Upper lobe of left lung (tissue), 6 donors: ENCODE measurements at regions not wholly inside any gene's neighbourhood (a gene's known extent, or its start where the extent isn't known, plus 50 kb on each side); places are given as distances from the start of the nearest gene placed in this dataset.

Source experiments
- ATAC-seq, 2 donors: fragments of 200-7000 bp; cut with Tn5 transposase; one replicate each; pipeline ENCODE4 v1.9.1; 2022; ENCODE audit warnings: mild to moderate bottlenecking in 2 of 2, moderate library complexity in 2 of 2; ENCODE audit not compliant: low FRiP score in 2 of 2
- DNase-seq, 2 donors: peaks; one replicate each; pipeline ENCODE4 v3.0.0-alpha.2; 2019 to 2020
- H3K27ac ChIP-seq, 4 donors: fragments of 200-600 bp; sonication (generic); one replicate each; pipeline ENCODE4 v1.5.1; 2016 to 2019
- H3K27me3 ChIP-seq, 4 donors: fragments of 200-600 bp; sonication (generic); one replicate each; pipeline ENCODE4 v1.5.1; 2017 to 2019
- H3K36me3 ChIP-seq, 4 donors: fragments of 200-600 bp; sonication (generic); one replicate each; pipeline ENCODE4 v1.5.1; 2016 to 2019
- H3K4me1 ChIP-seq, 4 donors: fragments of 200-600 bp; sonication (generic); one replicate each; pipeline ENCODE4 v1.5.1; 2018 to 2019
- H3K4me3 ChIP-seq, 4 donors: fragments of 200-600 bp; sonication (generic); one replicate each; pipeline ENCODE4 v1.5.1; 2017 to 2019; ENCODE audit warnings: mild to moderate bottlenecking in 2 of 4, moderate library complexity in 1 of 4
- H3K9me3 ChIP-seq, 4 donors: fragments of 200-600 bp; sonication (generic); one replicate each; pipeline ENCODE4 v1.5.1; 2018 to 2019
- EP300 ChIP-seq, 4 donors: sonication (generic); formaldehyde crosslinking; IDR thresholded peaks; one replicate each; pipeline ENCODE4 v1.5.1; 2017; ENCODE audit warnings: antibody characterized with exemption in 4 of 4, control low read depth in 2 of 4
- POLR2A ChIP-seq, 4 donors: fragments of 450-650 bp; IDR thresholded peaks; one replicate each; pipeline ENCODE4 v1.5.1; 2016 to 2017; ENCODE audit warnings: antibody characterized with exemption in 4 of 4, mild to moderate bottlenecking in 2 of 4
- POLR2AphosphoS5 ChIP-seq, 2 donors: sonication (generic); formaldehyde crosslinking; IDR thresholded peaks; one replicate each; pipeline ENCODE4 v1.5.1; 2017; ENCODE audit warnings: antibody characterized with exemption in 2 of 2
- WGBS, 2 donors: methylation state at CpG; one replicate each; pipeline ENCODE4 v1.1.5; 2017 to 2018; 5-methylcytosine and 5-hydroxymethylcytosine counted together
- TF ChIP-seq, protein P1 (sequence below), 6 experiments: fragments of 450-650 bp in 4 of 6; fragments of 200-600 bp in 2 of 6; sonication (generic) in 2 of 6; IDR thresholded peaks; one replicate each; pipeline ENCODE4 v1.5.1; 2016 to 2019; ENCODE audit warnings: antibody characterized with exemption in 6 of 6
- donor health status: DM: no; HTN: no; CAD: no; lungs with moderate emphysema.
- donor health status: DM: no; HTN: yes; CAD: no; lungs with severe emphysema.

DNA sequence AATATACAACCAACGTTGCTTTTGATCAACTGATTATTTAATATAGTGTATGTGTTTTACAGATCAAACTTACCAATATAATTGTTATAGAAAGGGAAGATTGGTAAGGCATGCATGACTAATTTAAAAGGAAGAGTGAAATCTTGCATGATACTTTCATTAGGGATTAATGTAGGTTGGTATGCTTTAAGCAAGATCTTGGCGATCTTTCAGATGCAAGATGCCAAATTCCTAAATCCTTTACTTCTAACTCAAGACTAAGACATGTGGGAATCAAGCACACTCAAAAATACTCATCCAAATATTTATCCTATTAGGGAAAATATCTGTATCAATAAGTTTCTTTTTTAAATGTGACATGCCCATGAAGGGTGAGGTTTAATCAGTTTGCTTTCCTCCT lies 321.4 kb upstream of the MEOX2 start:
- H3K9me3 ChIP-seq: no peaks in the 10 kb centered on the region
- no peaks in the 10 kb centered on the region for H3K27me3 ChIP-seq
- no peak for DNase-seq
- ATAC-seq: no peak
- H3K4me3 ChIP-seq: no peak overlapping the region
- 80 to 90% methylated on average over 2 of the region's 2 CpGs for WGBS, 2 donors
- no peaks in the 10 kb centered on the region for H3K4me1 ChIP-seq
- no peak overlapping the region for H3K27ac ChIP-seq
- TF ChIP-seq, protein P1, sequence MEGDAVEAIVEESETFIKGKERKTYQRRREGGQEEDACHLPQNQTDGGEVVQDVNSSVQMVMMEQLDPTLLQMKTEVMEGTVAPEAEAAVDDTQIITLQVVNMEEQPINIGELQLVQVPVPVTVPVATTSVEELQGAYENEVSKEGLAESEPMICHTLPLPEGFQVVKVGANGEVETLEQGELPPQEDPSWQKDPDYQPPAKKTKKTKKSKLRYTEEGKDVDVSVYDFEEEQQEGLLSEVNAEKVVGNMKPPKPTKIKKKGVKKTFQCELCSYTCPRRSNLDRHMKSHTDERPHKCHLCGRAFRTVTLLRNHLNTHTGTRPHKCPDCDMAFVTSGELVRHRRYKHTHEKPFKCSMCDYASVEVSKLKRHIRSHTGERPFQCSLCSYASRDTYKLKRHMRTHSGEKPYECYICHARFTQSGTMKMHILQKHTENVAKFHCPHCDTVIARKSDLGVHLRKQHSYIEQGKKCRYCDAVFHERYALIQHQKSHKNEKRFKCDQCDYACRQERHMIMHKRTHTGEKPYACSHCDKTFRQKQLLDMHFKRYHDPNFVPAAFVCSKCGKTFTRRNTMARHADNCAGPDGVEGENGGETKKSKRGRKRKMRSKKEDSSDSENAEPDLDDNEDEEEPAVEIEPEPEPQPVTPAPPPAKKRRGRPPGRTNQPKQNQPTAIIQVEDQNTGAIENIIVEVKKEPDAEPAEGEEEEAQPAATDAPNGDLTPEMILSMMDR (IDR thresholded peaks at IDR 0.05): no peak
- TF ChIP-seq POLR2AphosphoS5 (IDR thresholded peaks at IDR 0.05): no peak
- TF ChIP-seq EP300 (IDR thresholded peaks at IDR 0.05): no peak
- no peak for TF ChIP-seq POLR2A (IDR thresholded peaks at IDR 0.05)
- no peaks in the 10 kb centered on the region for H3K36me3 ChIP-seq

DNA sequence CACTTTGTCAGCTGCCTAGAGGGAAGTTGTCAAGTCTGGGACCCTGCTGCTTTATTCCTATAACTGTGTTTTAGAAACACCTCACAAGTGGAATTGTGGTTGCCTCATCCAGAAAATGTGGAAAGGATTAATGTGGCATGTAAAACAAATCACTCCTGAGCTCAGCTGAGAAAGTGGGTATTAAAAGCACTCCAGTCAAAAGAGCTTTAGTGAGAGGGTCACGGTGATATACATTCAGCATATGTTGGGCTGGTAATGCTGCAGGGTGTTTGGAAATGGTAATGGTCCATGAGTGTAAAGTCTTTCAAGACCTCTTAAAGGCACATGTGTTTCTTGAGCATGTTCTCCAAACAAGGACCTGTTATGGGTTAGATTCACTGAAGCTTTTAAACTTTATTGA lies 318.2 kb upstream of the MEOX2 start:
- no peak overlapping the region for H3K27ac ChIP-seq
- no peak overlapping the region for H3K4me3 ChIP-seq
- WGBS, 2 donors: 77 to 81% methylated on average over 1 of the region's 1 CpG
- H3K4me1 ChIP-seq: no peaks in the 10 kb centered on the region
- no peaks in the 10 kb centered on the region for H3K9me3 ChIP-seq
- H3K27me3 ChIP-seq: no peaks in the 10 kb centered on the region
- TF ChIP-seq, protein P1 (IDR thresholded peaks at IDR 0.05): no peak
- TF ChIP-seq POLR2AphosphoS5 (IDR thresholded peaks at IDR 0.05): no peak
- no peak for TF ChIP-seq EP300 (IDR thresholded peaks at IDR 0.05)
- TF ChIP-seq POLR2A (IDR thresholded peaks at IDR 0.05): no peak
- DNase-seq (no peak), ATAC-seq (no peak)
- H3K36me3 ChIP-seq: no peaks in the 10 kb centered on the region

DNA sequence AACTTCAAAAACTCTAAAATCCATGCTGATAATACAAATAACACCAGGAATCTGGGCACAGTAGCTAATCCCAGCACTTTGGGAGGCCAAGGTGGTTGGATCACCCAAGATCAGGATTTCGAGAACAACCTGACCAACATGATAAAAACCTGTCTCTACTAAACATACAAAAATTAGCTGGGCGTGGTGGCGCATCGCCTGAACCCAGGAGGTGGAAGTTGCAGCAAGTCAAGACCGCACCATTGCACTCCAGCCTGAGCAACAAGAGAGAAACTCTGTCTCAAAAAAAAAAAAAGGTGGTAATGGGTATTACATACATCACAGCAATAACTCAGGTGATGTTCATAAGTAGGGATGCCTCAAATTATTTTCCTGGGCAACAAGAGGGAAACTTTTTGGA lies 315.0 kb upstream of the MEOX2 start:
- Histone ChIP-seq H3K9me3 (no peaks in the 10 kb centered on the region), H3K36me3 (no peaks in the 10 kb centered on the region), H3K27ac (no peak overlapping the region), H3K4me3 (no peak overlapping the region), H3K27me3 (no peaks in the 10 kb centered on the region), H3K4me1 (no peaks in the 10 kb centered on the region)
- DNase-seq: no peak
- no peak for ATAC-seq
- TF ChIP-seq POLR2AphosphoS5 (IDR thresholded peaks at IDR 0.05): no peak
- TF ChIP-seq POLR2A (IDR thresholded peaks at IDR 0.05): no peak
- no peak for TF ChIP-seq EP300 (IDR thresholded peaks at IDR 0.05)
- TF ChIP-seq, protein P1 (IDR thresholded peaks at IDR 0.05): no peak
- 89 to 93% methylated on average over 5 of the region's 5 CpGs for WGBS, 2 donors

DNA sequence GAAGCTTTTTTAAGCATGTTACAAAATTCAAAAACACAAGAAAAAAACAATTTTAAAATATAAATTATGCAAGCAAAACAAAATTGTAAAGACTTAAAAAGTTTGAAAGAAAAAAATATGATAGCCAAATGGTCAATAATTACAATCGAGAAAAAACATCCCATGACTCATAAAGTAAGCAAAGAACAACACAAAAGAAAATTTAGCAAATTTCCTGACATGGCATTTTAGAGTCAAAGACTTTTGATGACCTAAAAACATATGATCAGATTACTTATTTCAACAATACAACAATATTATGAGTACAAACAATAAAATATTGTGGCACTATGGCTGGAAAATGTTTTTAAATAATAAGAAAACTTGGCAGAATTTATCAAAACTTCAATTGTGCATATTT lies 312.1 kb upstream of the MEOX2 start:
- Histone ChIP-seq H3K9me3 (no peaks in the 10 kb centered on the region), H3K36me3 (no peaks in the 10 kb centered on the region), H3K27me3 (no peaks in the 10 kb centered on the region), H3K4me3 (no peak overlapping the region), H3K27ac (no peak overlapping the region), H3K4me1 (no peaks in the 10 kb centered on the region)
- 59% methylated on average over 1 of the region's 1 CpG for WGBS, 2 donors
- DNase-seq (no peak), ATAC-seq (no peak)
- no peak for TF ChIP-seq POLR2A (IDR thresholded peaks at IDR 0.05)
- TF ChIP-seq POLR2AphosphoS5 (IDR thresholded peaks at IDR 0.05): no peak
- TF ChIP-seq, protein P1 (IDR thresholded peaks at IDR 0.05): no peak
- TF ChIP-seq EP300 (IDR thresholded peaks at IDR 0.05): no peak

DNA sequence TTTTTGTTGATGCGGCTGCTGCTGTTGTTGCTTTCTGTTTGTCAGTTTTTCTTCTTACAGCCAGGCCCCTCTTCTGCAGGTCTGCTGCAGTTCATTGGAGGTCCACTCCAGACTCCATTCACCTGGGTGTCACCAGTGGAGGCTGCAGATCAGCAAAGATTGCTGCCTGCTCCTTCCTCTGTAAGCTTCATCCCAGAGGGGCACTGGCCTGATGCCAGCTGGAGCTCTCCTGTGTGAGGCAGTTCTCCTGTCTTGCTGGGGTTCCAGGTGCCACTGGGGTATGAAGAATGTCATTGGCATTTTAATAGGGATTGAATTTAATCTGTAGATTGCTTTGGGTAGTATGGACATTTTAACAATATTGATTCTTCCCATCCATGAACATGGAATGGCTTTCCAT lies 308.5 kb upstream of the MEOX2 start:
- TF ChIP-seq POLR2AphosphoS5 (IDR thresholded peaks at IDR 0.05) (no peak), EP300 (IDR thresholded peaks at IDR 0.05) (no peak), POLR2A (IDR thresholded peaks at IDR 0.05) (no peak)
- TF ChIP-seq, protein P1 (IDR thresholded peaks at IDR 0.05): no peak
- Histone ChIP-seq H3K4me3 (no peak overlapping the region), H3K27me3 (no peaks in the 10 kb centered on the region), H3K36me3 (no peaks in the 10 kb centered on the region), H3K9me3 (no peaks in the 10 kb centered on the region), H3K4me1 (no peaks in the 10 kb centered on the region), H3K27ac (no peak overlapping the region)
- 86 to 94% methylated on average over 1 of the region's 1 CpG for WGBS, 2 donors
- DNase-seq: no peak
- ATAC-seq: no peak
